GM12875 (cell line): ENCODE measurements at regions not wholly inside any gene's neighbourhood (a gene's known extent, or its start where the extent isn't known, plus 50 kb on each side); places are given as distances from the start of the nearest gene placed in this dataset.

Experiments
- H3K4me3 ChIP-seq: one replicate; pipeline ENCODE4 v1.5.1; 2011; ENCODE audit warnings: low read depth, low read length, control low read depth
- TF ChIP-seq, protein P1 (sequence below): IDR thresholded peaks from 2 replicates; pipeline ENCODE4 v1.5.1; 2011; ENCODE audit warnings: low read depth, mild to moderate bottlenecking, control low read depth, inconsistent platforms, low read length, moderate library complexity, borderline replicate concordance; ENCODE audit not compliant: insufficient read depth

DNA sequence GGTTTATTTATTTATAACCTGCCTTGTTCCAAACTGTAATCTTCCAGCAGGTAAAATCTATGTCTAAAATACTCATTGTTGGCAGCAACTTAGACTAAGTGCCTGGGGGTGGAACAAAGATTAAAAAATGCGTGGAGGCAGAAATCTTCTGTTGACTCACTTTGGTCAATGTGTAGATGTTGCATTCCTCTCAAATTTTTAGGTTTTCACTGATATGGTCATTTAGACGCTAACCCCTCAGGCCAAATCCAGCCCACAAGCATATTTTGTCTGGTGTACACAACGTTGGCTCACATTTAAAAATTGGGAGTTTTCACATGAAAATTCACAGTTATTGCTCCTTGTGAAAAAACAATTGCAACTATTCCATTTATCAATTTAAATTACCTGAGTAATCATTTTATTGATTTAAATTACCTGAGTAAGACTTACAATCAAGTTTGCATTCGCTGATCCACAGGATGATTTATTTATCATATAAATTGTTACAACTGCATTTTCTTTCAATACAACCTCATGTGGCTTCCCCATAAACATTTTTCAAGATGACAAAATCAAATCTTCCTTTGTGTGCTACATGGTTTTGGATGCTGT is 564.2 kb downstream of the TSN start:
- TF ChIP-seq, protein P1, sequence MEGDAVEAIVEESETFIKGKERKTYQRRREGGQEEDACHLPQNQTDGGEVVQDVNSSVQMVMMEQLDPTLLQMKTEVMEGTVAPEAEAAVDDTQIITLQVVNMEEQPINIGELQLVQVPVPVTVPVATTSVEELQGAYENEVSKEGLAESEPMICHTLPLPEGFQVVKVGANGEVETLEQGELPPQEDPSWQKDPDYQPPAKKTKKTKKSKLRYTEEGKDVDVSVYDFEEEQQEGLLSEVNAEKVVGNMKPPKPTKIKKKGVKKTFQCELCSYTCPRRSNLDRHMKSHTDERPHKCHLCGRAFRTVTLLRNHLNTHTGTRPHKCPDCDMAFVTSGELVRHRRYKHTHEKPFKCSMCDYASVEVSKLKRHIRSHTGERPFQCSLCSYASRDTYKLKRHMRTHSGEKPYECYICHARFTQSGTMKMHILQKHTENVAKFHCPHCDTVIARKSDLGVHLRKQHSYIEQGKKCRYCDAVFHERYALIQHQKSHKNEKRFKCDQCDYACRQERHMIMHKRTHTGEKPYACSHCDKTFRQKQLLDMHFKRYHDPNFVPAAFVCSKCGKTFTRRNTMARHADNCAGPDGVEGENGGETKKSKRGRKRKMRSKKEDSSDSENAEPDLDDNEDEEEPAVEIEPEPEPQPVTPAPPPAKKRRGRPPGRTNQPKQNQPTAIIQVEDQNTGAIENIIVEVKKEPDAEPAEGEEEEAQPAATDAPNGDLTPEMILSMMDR, result no peak
- no peak overlapping the region for H3K4me3 ChIP-seq

DNA sequence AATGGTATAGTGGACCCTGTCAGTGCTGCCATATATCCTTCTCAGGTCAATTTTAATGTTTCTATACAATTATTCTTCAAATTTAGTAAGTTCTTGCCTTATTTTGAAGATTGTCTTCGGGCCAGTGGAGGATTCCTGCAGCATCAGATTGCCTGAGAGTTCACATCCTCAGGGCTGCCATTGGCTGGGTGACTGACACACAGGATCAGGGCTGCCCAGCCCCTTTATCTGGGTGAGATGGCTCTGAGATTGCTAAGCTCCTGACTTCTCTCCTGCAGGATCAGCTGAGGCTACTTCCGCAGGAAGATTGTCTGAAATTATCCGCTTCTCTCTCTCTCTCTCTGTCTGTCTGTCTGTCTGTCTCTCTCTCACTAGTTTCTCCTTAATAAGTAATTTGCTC is 567.4 kb downstream of the TSN start:
- TF ChIP-seq, protein P1, result no peak
- H3K4me3 ChIP-seq, result no peak overlapping the region

DNA sequence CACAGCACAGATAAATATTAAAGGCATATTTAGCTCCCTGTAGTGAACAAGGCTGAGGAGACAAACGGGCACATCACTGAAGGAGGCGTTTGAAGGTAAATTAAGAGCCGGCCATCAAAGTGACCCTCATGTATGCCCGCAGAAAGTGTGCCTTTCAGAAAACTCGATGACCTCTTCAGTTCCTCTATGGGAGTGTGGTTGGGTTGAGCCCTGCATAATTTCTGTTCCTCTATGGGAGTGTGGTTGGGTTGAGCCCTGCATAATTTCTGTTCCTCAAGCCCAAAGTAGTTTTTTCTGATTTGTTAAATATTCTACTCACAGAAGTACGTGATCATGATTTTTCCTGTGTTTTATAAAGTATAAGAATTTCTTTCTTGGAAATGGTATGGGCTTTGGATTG is 568.5 kb downstream of the TSN start:
- TF ChIP-seq, protein P1, result no peak
- no peak overlapping the region for H3K4me3 ChIP-seq

DNA sequence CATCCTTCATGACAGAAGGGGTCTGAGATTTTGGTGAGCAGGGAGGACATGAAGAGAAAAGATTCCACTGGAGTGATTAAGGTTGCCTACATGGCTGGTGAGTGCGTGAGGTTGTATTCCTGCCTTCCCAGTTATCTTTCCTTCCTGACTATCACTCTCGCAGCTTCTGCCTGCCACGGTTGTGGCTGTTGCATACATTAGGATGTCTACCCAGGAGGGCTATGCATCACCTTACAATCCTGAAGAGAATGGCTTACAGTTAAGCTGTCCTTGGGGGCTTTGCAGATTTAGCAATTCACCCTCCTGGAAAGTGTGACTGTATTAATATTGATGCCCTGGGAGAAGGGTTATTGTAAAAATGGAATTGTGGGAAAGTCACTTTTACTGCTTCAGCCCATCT is 571.0 kb downstream of the TSN start:
- TF ChIP-seq, protein P1, result no peak

DNA sequence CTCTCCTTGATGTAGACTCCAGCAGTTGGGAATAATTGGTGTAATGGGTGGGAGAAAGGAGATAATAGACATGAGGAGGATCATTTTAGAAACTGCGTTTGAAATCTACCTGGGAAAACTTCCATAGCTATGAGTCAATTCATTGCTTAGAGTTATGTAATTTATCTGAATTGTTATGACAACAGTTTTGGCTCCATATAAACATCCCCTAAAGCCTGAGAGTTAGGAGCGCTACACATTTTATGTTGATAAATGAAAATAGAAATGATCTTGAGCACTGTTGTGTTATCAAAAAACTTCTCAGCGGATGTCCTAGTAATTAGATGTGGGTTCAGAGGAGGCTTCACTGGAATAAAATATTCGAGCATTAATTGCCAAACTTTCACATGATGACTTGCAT is 573.4 kb downstream of the TSN start:
- H3K4me3 ChIP-seq, result no peak overlapping the region
- TF ChIP-seq, protein P1, result no peak

More for the DNA sequence above, 571.0 kb downstream of the TSN start:
- H3K4me3 ChIP-seq, result no peak overlapping the region

DNA sequence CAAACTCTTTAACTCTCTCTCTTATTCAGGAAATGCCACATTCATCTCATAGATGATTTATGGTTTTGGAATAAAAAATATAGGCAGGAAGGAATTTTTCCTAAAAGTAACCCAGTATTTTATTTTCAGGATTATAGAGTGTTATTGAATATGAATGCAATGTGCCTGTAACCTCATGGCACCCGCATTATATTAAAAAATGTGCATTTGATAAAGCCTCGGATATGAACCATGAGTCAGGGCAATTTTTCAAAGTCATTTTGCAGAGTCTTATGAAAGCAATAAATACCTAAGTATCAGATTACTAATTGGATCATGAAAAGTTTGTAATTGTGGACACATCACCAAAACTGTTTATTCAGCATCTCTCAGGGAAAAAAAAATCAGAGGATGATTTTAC is 573.8 kb downstream of the TSN start:
- no peak overlapping the region for H3K4me3 ChIP-seq
- TF ChIP-seq, protein P1, result no peak

DNA sequence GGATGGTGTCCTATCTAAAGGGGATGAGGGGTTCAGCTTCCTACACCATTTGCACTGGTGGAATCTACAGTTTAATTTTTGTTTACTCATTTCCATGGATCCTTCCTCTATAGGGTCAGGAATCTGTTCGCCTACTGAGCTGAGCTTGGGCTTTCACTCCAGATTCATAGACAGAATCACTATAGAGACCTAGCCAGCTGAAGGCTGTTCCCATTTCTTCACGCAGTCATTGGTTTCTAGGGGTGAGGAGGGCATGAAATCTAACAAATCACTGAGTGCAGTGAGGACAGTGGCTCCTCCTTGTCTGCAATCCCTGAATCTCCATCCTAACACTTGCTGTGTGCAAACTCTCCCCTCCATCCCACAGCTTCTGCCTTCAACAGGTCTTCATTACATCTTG is 578.5 kb downstream of the TSN start:
- H3K4me3 ChIP-seq, result no peak overlapping the region
- TF ChIP-seq, protein P1, result no peak
